Endometrium (tissue), 2 donors: ENCODE measurements at regions not wholly inside any gene's neighbourhood (a gene's known extent, or its start where the extent isn't known, plus 50 kb on each side); places are given as distances from the start of the nearest gene placed in this dataset.

Source experiments
- FAIRE-seq: peaks from 2 replicates; lab custom pipeline; 2012; peaks lifted over from hg19 to GRCh38; lab: Jason Lieb, UNC
- donor health status: control.
- donor health status: control.

GRCh38 chrX:21056622-21057021, 317.6 kb upstream of the CNKSR2 start:
- no peak for FAIRE-seq

GRCh38 chrX:21047034-21047455, 327.2 kb upstream of the CNKSR2 start:
- FAIRE-seq: no peak

- no peak for FAIRE-seq
Observed at GRCh38 chrX:21014326-21014725, 359.9 kb upstream of the CNKSR2 start.

GRCh38 chrX:21004835-21005234, 369.4 kb upstream of the CNKSR2 start:
- no peak for FAIRE-seq

- no peak for FAIRE-seq
Observed at GRCh38 chrX:20995829-20996228, 378.4 kb upstream of the CNKSR2 start.

GRCh38 chrX:20989361-20989760, 384.9 kb upstream of the CNKSR2 start:
- no peak for FAIRE-seq

- FAIRE-seq: no peak
Observed at GRCh38 chrX:20988804-20989203, 385.4 kb upstream of the CNKSR2 start.

- no peak for FAIRE-seq
Observed at GRCh38 chrX:20988118-20988517, 386.1 kb upstream of the CNKSR2 start.

GRCh38 chrX:20980426-20980825, 393.8 kb upstream of the CNKSR2 start:
- FAIRE-seq: no peak

- FAIRE-seq: no peak
Observed at GRCh38 chrX:20974326-20974725, 399.9 kb upstream of the CNKSR2 start.

GRCh38 chrX:20973038-20973437, 401.2 kb upstream of the CNKSR2 start:
- FAIRE-seq: no peak

- no peak for FAIRE-seq
Observed at GRCh38 chrX:20971250-20971649, 403.0 kb upstream of the CNKSR2 start.

- FAIRE-seq: no peak
Observed at GRCh38 chrX:20969565-20969964, 404.7 kb upstream of the CNKSR2 start.

GRCh38 chrX:20968996-20969395, 405.2 kb upstream of the CNKSR2 start:
- no peak for FAIRE-seq

GRCh38 chrX:20967725-20968124, 406.5 kb upstream of the CNKSR2 start:
- no peak for FAIRE-seq

- no peak for FAIRE-seq
Observed at GRCh38 chrX:20965270-20966044, 408.8 kb upstream of the CNKSR2 start.

GRCh38 chrX:20954014-20954413, 420.2 kb upstream of the CNKSR2 start:
- FAIRE-seq: no peak

- no peak for FAIRE-seq
Observed at GRCh38 chrX:20952180-20952579, 422.0 kb upstream of the CNKSR2 start.

- no peak for FAIRE-seq
Observed at GRCh38 chrX:20951016-20951810, 423.0 kb upstream of the CNKSR2 start.

GRCh38 chrX:20947411-20947912, 426.8 kb upstream of the CNKSR2 start:
- no peak for FAIRE-seq

GRCh38 chrX:20913760-20914159, 460.5 kb upstream of the CNKSR2 start:
- no peak for FAIRE-seq

GRCh38 chrX:20906571-20906970, 467.6 kb upstream of the CNKSR2 start:
- FAIRE-seq: no peak

- no peak for FAIRE-seq
Observed at GRCh38 chrX:20884565-20884964, 489.7 kb upstream of the CNKSR2 start.
